Common myeloid progenitor, CD34-positive (primary cell): ENCODE measurements at regions not wholly inside any gene's neighbourhood (a gene's known extent, or its start where the extent isn't known, plus 50 kb on each side); places are given as distances from the start of the nearest gene placed in this dataset.
"Not testable (repeated sequence)": the region's sequence is repeated elsewhere in the genome, so short reads cannot be mapped to it uniquely, and the experiment has no call there.

Experiments used
- CTCF ChIA-PET: fragments of 350-600 bp; sonication (Branson Sonifier 250); formaldehyde crosslinking; loops from one replicate; lab custom pipeline; 2021; ENCODE audit warnings: antibody characterized with exemption; lab: Charles Lee
- POLR2A ChIA-PET: fragments of 350-600 bp; sonication (Branson Sonifier 250); formaldehyde crosslinking; loops from one replicate; lab custom pipeline; 2021; ENCODE audit warnings: antibody characterized with exemption; lab: Charles Lee
- DNase-seq, 3 donors: peaks; one replicate each; pipeline versions ENCODE4 v3.0.0 to v3.0.0-alpha.2; 2013
- H3K27ac ChIP-seq, 2 experiments: 1 replicate in 1 of 2; 2 replicates in 1 of 2; pipeline ENCODE4 v1.7.0; 2013; ENCODE audit warnings: inconsistent platforms in 2 of 2, low read length in 2 of 2, mild to moderate bottlenecking in 2 of 2, low read depth in 1 of 2, moderate library complexity in 1 of 2; ENCODE audit not compliant: severe bottlenecking in 2 of 2, insufficient read depth in 1 of 2, poor library complexity in 1 of 2
- H3K27me3 ChIP-seq, 5 experiments: replicated peaks in 2 of 5; 1 replicate in 3 of 5; 2 replicates in 2 of 5; pipeline versions ENCODE4 v1.6.1 to v1.7.0; 2013; ENCODE audit warnings: low read length in 4 of 5, mild to moderate bottlenecking in 2 of 5, moderate library complexity in 2 of 5, inconsistent platforms in 1 of 5; ENCODE audit not compliant: insufficient read depth in 5 of 5, control insufficient read depth in 4 of 5
- H3K36me3 ChIP-seq, 4 experiments: 1 replicate in 2 of 4; 2 replicates in 2 of 4; pipeline versions ENCODE4 v1.6.1 to v1.7.0; 2013; ENCODE audit warnings: low read length in 3 of 4, control low read depth in 1 of 4, mild to moderate bottlenecking in 1 of 4; ENCODE audit not compliant: control insufficient read depth in 4 of 4, insufficient read depth in 4 of 4
- H3K4me1 ChIP-seq, 4 experiments: 1 replicate in 3 of 4; 2 replicates in 1 of 4; pipeline versions ENCODE4 v1.6.1 to v1.7.1; 2013; ENCODE audit warnings: low read length in 3 of 4, mild to moderate bottlenecking in 3 of 4, control low read depth in 1 of 4, inconsistent platforms in 1 of 4, moderate library complexity in 1 of 4; ENCODE audit not compliant: control insufficient read depth in 4 of 4, insufficient read depth in 4 of 4; ENCODE audit errors: control extremely low read depth in 1 of 4
- H3K4me3 ChIP-seq, 7 experiments: 1 replicate in 4 of 7; 2 replicates in 3 of 7; pipeline versions ENCODE4 v1.5.1 to v1.7.0; 2013; ENCODE audit warnings: mild to moderate bottlenecking in 7 of 7, low read length in 6 of 7, moderate library complexity in 6 of 7, inconsistent platforms in 2 of 7, low read depth in 2 of 7, control low read depth in 1 of 7; ENCODE audit not compliant: insufficient read depth in 4 of 7, control insufficient read depth in 1 of 7; ENCODE audit errors: extremely low read depth in 1 of 7
- H3K9me3 ChIP-seq, 5 experiments: 1 replicate in 4 of 5; 2 replicates in 1 of 5; pipeline versions ENCODE4 v1.6.1 to v1.7.1; 2013; ENCODE audit warnings: low read length in 4 of 5, mild to moderate bottlenecking in 2 of 5, inconsistent platforms in 1 of 5, low read depth in 1 of 5, moderate library complexity in 1 of 5; ENCODE audit not compliant: control insufficient read depth in 4 of 5, insufficient read depth in 2 of 5; ENCODE audit errors: control extremely low read depth in 1 of 5
- WGBS: methylation state at CpG from one replicate; pipeline ENCODE4 v1.1.5; 2013; ENCODE audit not compliant: insufficient coverage; 5-methylcytosine and 5-hydroxymethylcytosine counted together

- ChIA-PET CTCF (no interaction called here), POLR2A (no interaction called here)
- no peaks in the 10 kb centered on the region for H3K9me3 ChIP-seq
- no peak overlapping the region for H3K4me3 ChIP-seq
- no peak for DNase-seq
- H3K36me3 ChIP-seq: no peaks in the 10 kb centered on the region
- H3K27me3 ChIP-seq: no peaks in the 10 kb centered on the region
- H3K4me1 ChIP-seq: no peaks in the 10 kb centered on the region
- WGBS: no CpG with 5 or more reads among the region's 2 CpGs
- no peak overlapping the region for H3K27ac ChIP-seq
These were observed 60.5 kb upstream of the EDIL3 start for GRCh38 chr5:84445049-84445685.

DNA sequence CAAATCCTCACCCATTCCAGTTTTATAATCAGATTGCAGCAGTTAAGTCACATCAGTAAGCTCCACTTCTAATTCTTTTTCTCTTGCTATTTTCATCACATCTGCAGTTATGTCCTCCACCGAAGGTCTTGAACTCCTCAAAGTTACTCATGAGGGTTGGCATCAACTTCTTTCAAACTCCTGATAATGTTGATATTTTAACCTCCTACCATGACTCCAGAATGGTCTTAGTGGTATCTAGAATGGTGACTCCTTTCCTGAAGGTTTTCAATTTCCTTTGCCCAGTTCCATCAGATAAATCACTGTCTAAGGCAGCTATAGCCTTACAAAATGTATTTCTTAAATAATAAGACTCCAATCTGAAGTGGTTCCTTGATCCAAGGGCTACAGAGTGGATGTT is 53.8 kb upstream of the EDIL3 start:
- no peak for DNase-seq
- CTCF ChIA-PET: no interaction called here
- WGBS: no CpG with 5 or more reads among the region's 1 CpG
- Histone ChIP-seq H3K4me1 (no peaks in the 10 kb centered on the region), H3K9me3 (no peaks in the 10 kb centered on the region), H3K36me3 (no peaks in the 10 kb centered on the region), H3K27ac (no peak overlapping the region), H3K4me3 (no peak overlapping the region), H3K27me3 (no peaks in the 10 kb centered on the region)
- POLR2A ChIA-PET: no interaction called here

- H3K4me3 ChIP-seq: no peak overlapping the region
- POLR2A ChIA-PET: no interaction called here
- no peaks in the 10 kb centered on the region for H3K9me3 ChIP-seq
- H3K27me3 ChIP-seq: no peaks in the 10 kb centered on the region
- H3K36me3 ChIP-seq: no peaks in the 10 kb centered on the region
- CTCF ChIA-PET: no interaction called here
- no peaks in the 10 kb centered on the region for H3K4me1 ChIP-seq
- peak in 2 of 3 donors; percentile 5 to 6 for DNase-seq
- no peak overlapping the region for H3K27ac ChIP-seq
- WGBS: 100% methylated on average over 1 of the region's 2 CpGs
These were observed 53.1 kb upstream of the EDIL3 start for GRCh38 chr5:84437673-84438315.

- Histone ChIP-seq H3K4me1 (no peaks in the 10 kb centered on the region), H3K27ac (no peak overlapping the region), H3K4me3 (no peak overlapping the region), H3K27me3 (no peaks in the 10 kb centered on the region), H3K36me3 (no peaks in the 10 kb centered on the region), H3K9me3 (no peaks in the 10 kb centered on the region)
- ChIA-PET CTCF (no interaction called here), POLR2A (no interaction called here)
- DNase-seq: no peak
- WGBS: 100% methylated on average over 1 of the region's 1 CpG
These were observed 52.2 kb upstream of the EDIL3 start for GRCh38 chr5:84436866-84437265.

DNA sequence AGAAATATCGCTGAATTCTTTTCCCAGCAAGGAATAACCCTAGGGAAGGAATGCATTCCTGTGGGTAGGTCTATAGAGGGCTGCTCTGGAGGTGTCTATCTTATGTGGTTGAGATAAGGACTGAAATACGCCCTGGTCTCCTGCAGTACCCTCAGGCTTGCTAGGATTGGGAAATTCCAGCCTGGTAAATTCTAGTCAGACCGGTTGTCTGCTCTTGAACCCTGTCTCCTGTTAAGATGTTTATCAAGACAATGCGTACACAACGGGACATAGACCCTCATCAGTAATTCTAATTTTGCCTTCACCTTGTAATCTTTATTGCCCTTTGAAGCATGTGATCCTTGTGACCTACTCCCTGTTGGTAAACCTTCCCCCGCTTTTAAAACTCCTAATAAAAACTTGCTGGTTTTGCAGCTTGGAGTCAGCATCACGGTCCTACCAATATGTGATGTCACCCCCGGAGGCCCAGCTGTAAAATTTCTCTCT is 51.2 kb upstream of the EDIL3 start:
- H3K27ac ChIP-seq, DNase-seq, H3K36me3 ChIP-seq, H3K9me3 ChIP-seq, H3K27me3 ChIP-seq, CTCF ChIA-PET, H3K4me1 ChIP-seq, H3K4me3 ChIP-seq, POLR2A ChIA-PET: not testable (repeated sequence)
- 92% methylated on average over 6 of the region's 8 CpGs for WGBS
